Brain microvascular endothelial cell (primary cell): ENCODE measurements at regions not wholly inside any gene's neighbourhood (a gene's known extent, or its start where the extent isn't known, plus 50 kb on each side); places are given as distances from the start of the nearest gene placed in this dataset.
"Not testable (repeated sequence)": the region's sequence is repeated elsewhere in the genome, so short reads cannot be mapped to it uniquely, and the experiment has no call there.

Experiments used
- DNase-seq: peaks from one replicate; pipeline ENCODE4 v3.0.0-alpha.2; 2020
- H3K27ac ChIP-seq: fragments of 250-450 bp; sonication (Bioruptor Pico); 2 replicates; pipeline ENCODE4 v1.5.1; 2020; ENCODE audit warnings: mild to moderate bottlenecking, moderate library complexity
- H3K27me3 ChIP-seq: fragments of 250-450 bp; sonication (Bioruptor Pico); replicated peaks from 2 replicates; pipeline ENCODE4 v1.5.1; 2020; ENCODE audit warnings: mild to moderate bottlenecking
- H3K36me3 ChIP-seq: fragments of 250-450 bp; sonication (Bioruptor Pico); replicated peaks from 2 replicates; pipeline ENCODE4 v1.5.1; 2020; ENCODE audit warnings: mild to moderate bottlenecking
- H3K4me3 ChIP-seq: 2 replicates; pipeline ENCODE4 v1.5.1; 2011; ENCODE audit warnings: low read depth, mild to moderate bottlenecking, control low read depth, low read length, moderate library complexity
- CTCF ChIP-seq: IDR thresholded peaks from 2 replicates; pipeline ENCODE4 v1.5.1; 2011; ENCODE audit warnings: low read depth, mild to moderate bottlenecking, moderate library complexity, low read length, control low read depth, inconsistent platforms; ENCODE audit errors: missing control alignments
- in situ Hi-C: cut with HindIII; loops from 2 replicates; pipeline ENCODE4 v1.10.0; 2017; ENCODE audit warnings: low sequenced_read_pairs, low pct_ligation_motif_present

GRCh38 chr16:13359835-13360234 lies 458.4 kb downstream of the SHISA9 start:
- H3K36me3 ChIP-seq = no peaks in the 10 kb centered on the region

GRCh38 chr16:13372421-13372820 lies 471.0 kb downstream of the SHISA9 start:
- H3K36me3 ChIP-seq = no peaks in the 10 kb centered on the region
- no peaks in the 10 kb centered on the region for H3K27me3 ChIP-seq
- DNase-seq = no peak
- no peak for TF ChIP-seq CTCF
- no peak overlapping the region for H3K27ac ChIP-seq
- no peak overlapping the region for H3K4me3 ChIP-seq
- in situ Hi-C loops = no loop called here

More at GRCh38 chr16:13359835-13360234, 458.4 kb downstream of the SHISA9 start:
- no peak for DNase-seq
- Histone ChIP-seq H3K4me3 (no peak overlapping the region), H3K27ac (no peak overlapping the region), H3K27me3 (no peaks in the 10 kb centered on the region)
- no peak for TF ChIP-seq CTCF
- in situ Hi-C loops = no loop called here

- DNase-seq = no peak
- in situ Hi-C loops = no loop called here
Measured at GRCh38 chr16:13376174-13376573, 474.8 kb downstream of the SHISA9 start.

GRCh38 chr16:13377143-13377542 lies 475.7 kb downstream of the SHISA9 start:
- Histone ChIP-seq H3K27ac (no peak overlapping the region), H3K4me3 (no peak overlapping the region), H3K36me3 (no peaks in the 10 kb centered on the region), H3K27me3 (no peaks in the 10 kb centered on the region)
- TF ChIP-seq CTCF = no peak
- no peak for DNase-seq
- in situ Hi-C loops = no loop called here

More at GRCh38 chr16:13376174-13376573, 474.8 kb downstream of the SHISA9 start:
- no peaks in the 10 kb centered on the region for H3K36me3 ChIP-seq
- H3K27me3 ChIP-seq = no peaks in the 10 kb centered on the region
- H3K4me3 ChIP-seq = no peak overlapping the region
- no peak for TF ChIP-seq CTCF
- no peak overlapping the region for H3K27ac ChIP-seq

- no peaks in the 10 kb centered on the region for H3K27me3 ChIP-seq
- no peak for TF ChIP-seq CTCF
- in situ Hi-C loops = no loop called here
- DNase-seq = no peak
- no peaks in the 10 kb centered on the region for H3K36me3 ChIP-seq
- H3K4me3 ChIP-seq = no peak overlapping the region
- no peak overlapping the region for H3K27ac ChIP-seq
Measured at GRCh38 chr16:13378151-13378550, 476.8 kb downstream of the SHISA9 start.

GRCh38 chr16:13379266-13379665 lies 477.9 kb downstream of the SHISA9 start:
- in situ Hi-C loops = no loop called here
- TF ChIP-seq CTCF = no peak
- DNase-seq = no peak

GRCh38 chr16:13385156-13386040 lies 484.0 kb downstream of the SHISA9 start:
- in situ Hi-C loops, H3K36me3 ChIP-seq, H3K27me3 ChIP-seq, DNase-seq, H3K27ac ChIP-seq, H3K4me3 ChIP-seq: not testable (repeated sequence)

More at GRCh38 chr16:13379266-13379665, 477.9 kb downstream of the SHISA9 start:
- Histone ChIP-seq H3K27me3 (no peaks in the 10 kb centered on the region), H3K36me3 (no peaks in the 10 kb centered on the region), H3K27ac (no peak overlapping the region), H3K4me3 (no peak overlapping the region)
